HEK293 (cell line): ENCODE measurements at regions not wholly inside any gene's neighbourhood (a gene's known extent, or its start where the extent isn't known, plus 50 kb on each side); places are given as distances from the start of the nearest gene placed in this dataset.

Source experiments
- CTCF ChIP-seq: fragments of 450-650 bp; formaldehyde crosslinking; IDR thresholded peaks from 2 replicates; pipeline ENCODE4 v1.5.1; 2016; ENCODE audit warnings: missing biosample characterization, missing genetic modification characterization
- WT1 ChIP-seq: fragments of 450-650 bp; formaldehyde crosslinking; IDR thresholded peaks from 2 replicates; pipeline ENCODE4 v1.5.1; 2016; ENCODE audit warnings: missing biosample characterization, missing genetic modification characterization
- ZNF701 ChIP-seq: fragments of 450-650 bp; formaldehyde crosslinking; IDR thresholded peaks from 2 replicates; pipeline ENCODE4 v1.5.1; 2016; ENCODE audit warnings: missing biosample characterization, missing genetic modification characterization
- ZNF707 ChIP-seq: fragments of 450-650 bp; formaldehyde crosslinking; IDR thresholded peaks from 2 replicates; pipeline ENCODE4 v1.5.1; 2016; ENCODE audit warnings: missing biosample characterization, missing genetic modification characterization
- ZNF777 ChIP-seq: fragments of 450-650 bp; formaldehyde crosslinking; IDR thresholded peaks from 2 replicates; pipeline ENCODE4 v1.5.1; 2017; ENCODE audit warnings: missing biosample characterization, missing genetic modification characterization, borderline replicate concordance
- TF ChIP-seq, protein P1 (sequence below): fragments of 450-650 bp; formaldehyde crosslinking; IDR thresholded peaks from 2 replicates; pipeline ENCODE4 v1.5.1; 2016; ENCODE audit warnings: missing biosample characterization, missing genetic modification characterization
- TF ChIP-seq, protein P2 (sequence below): fragments of 450-650 bp; IDR thresholded peaks from 2 replicates; pipeline ENCODE4 v1.5.1; 2018; ENCODE audit warnings: missing biosample characterization, missing genetic modification characterization

DNA sequence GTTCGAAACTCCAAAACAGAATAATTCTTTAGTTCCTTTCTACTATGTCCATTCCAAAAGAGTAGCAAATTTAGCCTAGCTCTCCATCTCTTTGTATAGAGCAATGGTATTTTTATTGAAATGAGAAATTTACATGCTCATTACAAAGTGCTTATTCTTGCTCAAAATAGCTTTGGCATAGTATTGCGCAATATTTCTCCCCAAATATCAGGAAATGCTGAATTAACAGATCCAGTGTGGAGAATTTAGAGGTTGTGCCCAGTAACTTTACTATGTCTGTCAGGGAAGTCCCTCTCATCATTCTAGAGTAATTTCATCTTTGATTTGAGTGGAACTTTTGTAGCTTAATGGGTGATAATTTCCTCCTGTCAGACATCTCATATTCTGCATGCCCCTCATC, 425.9 kb upstream of the PIK3C3 start:
- TF ChIP-seq WT1 (tag by site-specific recombination): no peak
- no peak for TF ChIP-seq CTCF (tag by site-specific recombination)
- TF ChIP-seq, protein P1, sequence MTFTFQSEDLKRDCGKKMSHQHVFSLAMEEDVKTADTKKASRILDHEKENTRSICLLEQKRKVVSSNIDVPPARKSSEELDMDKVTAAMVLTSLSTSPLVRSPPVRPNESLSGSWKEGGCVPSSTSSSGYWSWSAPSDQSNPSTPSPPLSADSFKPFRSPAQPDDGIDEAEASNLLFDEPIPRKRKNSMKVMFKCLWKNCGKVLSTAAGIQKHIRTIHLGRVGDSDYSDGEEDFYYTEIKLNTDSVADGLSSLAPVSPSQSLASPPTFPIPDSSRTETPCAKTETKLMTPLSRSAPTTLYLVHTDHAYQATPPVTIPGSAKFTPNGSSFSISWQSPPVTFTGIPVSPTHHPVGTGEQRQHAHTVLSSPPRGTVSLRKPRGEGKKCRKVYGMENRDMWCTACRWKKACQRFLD: no peak
- TF ChIP-seq ZNF701: no peak
- no peak for TF ChIP-seq ZNF707 (tag by site-specific recombination)
- TF ChIP-seq ZNF777 (tag by site-specific recombination): no peak
- TF ChIP-seq, protein P2, sequence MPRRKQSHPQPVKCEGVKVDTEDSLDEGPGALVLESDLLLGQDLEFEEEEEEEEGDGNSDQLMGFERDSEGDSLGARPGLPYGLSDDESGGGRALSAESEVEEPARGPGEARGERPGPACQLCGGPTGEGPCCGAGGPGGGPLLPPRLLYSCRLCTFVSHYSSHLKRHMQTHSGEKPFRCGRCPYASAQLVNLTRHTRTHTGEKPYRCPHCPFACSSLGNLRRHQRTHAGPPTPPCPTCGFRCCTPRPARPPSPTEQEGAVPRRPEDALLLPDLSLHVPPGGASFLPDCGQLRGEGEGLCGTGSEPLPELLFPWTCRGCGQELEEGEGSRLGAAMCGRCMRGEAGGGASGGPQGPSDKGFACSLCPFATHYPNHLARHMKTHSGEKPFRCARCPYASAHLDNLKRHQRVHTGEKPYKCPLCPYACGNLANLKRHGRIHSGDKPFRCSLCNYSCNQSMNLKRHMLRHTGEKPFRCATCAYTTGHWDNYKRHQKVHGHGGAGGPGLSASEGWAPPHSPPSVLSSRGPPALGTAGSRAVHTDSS (tag by site-specific recombination): no peak
